SK-N-SH (cell line): ENCODE measurements at regions not wholly inside any gene's neighbourhood (a gene's known extent, or its start where the extent isn't known, plus 50 kb on each side); places are given as distances from the start of the nearest gene placed in this dataset.

Source experiments
- CTCF ChIP-seq: fragments of 200-600 bp; sonication (generic); IDR thresholded peaks from 2 replicates; pipeline ENCODE4 v1.6.1; 2017; ENCODE audit warnings: antibody characterized with exemption, mild to moderate bottlenecking, moderate library complexity
- EZH2phosphoT487 ChIP-seq: fragments of 200-600 bp; sonication (generic); IDR thresholded peaks from 2 replicates; pipeline ENCODE4 v1.6.1; 2017; ENCODE audit warnings: low read depth, mixed run types, mild to moderate bottlenecking, antibody characterized with exemption, moderate library complexity, borderline replicate concordance
- FOXM1 ChIP-seq: IDR thresholded peaks from 2 replicates; pipeline ENCODE4 v1.4.0; 2012; ENCODE audit warnings: low read depth, mild to moderate bottlenecking
- GABPA ChIP-seq: IDR thresholded peaks from 2 replicates; pipeline ENCODE4 v1.4.0; 2012; ENCODE audit warnings: low read depth, mild to moderate bottlenecking
- POLR2AphosphoS5 ChIP-seq: IDR thresholded peaks from 2 replicates; pipeline ENCODE4 v1.6.1; 2012; ENCODE audit warnings: low read depth, low read length
- RAD21 ChIP-seq: IDR thresholded peaks from 2 replicates; pipeline ENCODE4 v1.6.1; 2012; ENCODE audit warnings: mild to moderate bottlenecking, low read length
- REST ChIP-seq: IDR thresholded peaks from 2 replicates; pipeline ENCODE4 v1.6.1; 2012; ENCODE audit warnings: mild to moderate bottlenecking, low read depth, low read length, moderate library complexity
- RXRA ChIP-seq: IDR thresholded peaks from 2 replicates; pipeline ENCODE4 v1.4.0; 2012; ENCODE audit warnings: low read depth, mild to moderate bottlenecking, borderline replicate concordance
- TEAD4 ChIP-seq: IDR thresholded peaks from 2 replicates; pipeline ENCODE4 v1.4.0; 2012; ENCODE audit warnings: mild to moderate bottlenecking, borderline replicate concordance; ENCODE audit not compliant: insufficient read depth

- TF ChIP-seq CTCF (no peak), POLR2AphosphoS5 (no peak), GABPA (no peak), RAD21 (no peak), RXRA (no peak), REST (no peak), TEAD4 (no peak), EZH2phosphoT487 (no peak), FOXM1 (no peak)
These were observed 217.1 kb upstream of the ARHGAP24 start for GRCh38 chr4:85257817-85258370.
